HCT116 (cell line): ENCODE measurements at regions not wholly inside any gene's neighbourhood (a gene's known extent, or its start where the extent isn't known, plus 50 kb on each side); places are given as distances from the start of the nearest gene placed in this dataset.

Experiments used
- CEBPB ChIP-seq: IDR thresholded peaks from 2 replicates; pipeline ENCODE4 v1.6.1; 2012; ENCODE audit warnings: low read depth
- EZH2 ChIP-seq: fragments of 200-600 bp; sonication (generic); IDR thresholded peaks from 2 replicates; pipeline ENCODE4 v1.6.1; 2017; ENCODE audit warnings: antibody characterized with exemption, mixed run types
- EZH2phosphoT487 ChIP-seq: fragments of 200-600 bp; IDR thresholded peaks from 2 replicates; pipeline ENCODE4 v1.6.1; 2018; ENCODE audit warnings: antibody characterized with exemption, borderline replicate concordance
- JUND ChIP-seq: IDR thresholded peaks from 2 replicates; pipeline ENCODE4 v1.6.1; 2012
- POLR2A ChIP-seq: IDR thresholded peaks from 2 replicates; pipeline ENCODE4 v1.7.0; 2011; ENCODE audit warnings: borderline replicate concordance; ENCODE audit not compliant: insufficient read depth, insufficient read length; ENCODE audit errors: extremely low read depth
- POLR2AphosphoS5 ChIP-seq: IDR thresholded peaks from 2 replicates; pipeline ENCODE4 v1.6.1; 2011; ENCODE audit warnings: mild to moderate bottlenecking, low read depth, low read length, moderate library complexity
- REST ChIP-seq: IDR thresholded peaks from 2 replicates; pipeline ENCODE4 v1.6.1; 2012; ENCODE audit warnings: low read depth
- SIN3A ChIP-seq: IDR thresholded peaks from 2 replicates; pipeline ENCODE4 v1.6.1; 2012; ENCODE audit warnings: low read depth
- SP1 ChIP-seq: IDR thresholded peaks from 2 replicates; pipeline ENCODE4 v1.6.1; 2012; ENCODE audit warnings: low read depth
- TCF7L2 ChIP-seq: IDR thresholded peaks from 2 replicates; pipeline ENCODE4 v1.7.0; 2011; ENCODE audit warnings: borderline replicate concordance, inconsistent platforms; ENCODE audit not compliant: insufficient read depth, insufficient read length; ENCODE audit errors: extremely low read depth
- YY1 ChIP-seq: IDR thresholded peaks from 2 replicates; pipeline ENCODE4 v1.6.1; 2011; ENCODE audit warnings: low read length, low read depth, moderate library complexity, mild to moderate bottlenecking; ENCODE audit not compliant: insufficient replicate concordance; ENCODE audit errors: extremely low read depth
- ZNF274 ChIP-seq: fragments of 200-500 bp; sonication (Bioruptor generic); IDR thresholded peaks from 2 replicates; pipeline ENCODE4 v1.6.1; 2014; ENCODE audit warnings: mild to moderate bottlenecking, low read depth, low read length, inconsistent platforms
- TF ChIP-seq, protein P1 (sequence below), 3 experiments: fragments of 200-600 bp in 1 of 3; sonication (generic) in 1 of 3; IDR thresholded peaks in 2 of 3; conservative IDR thresholded peaks in 1 of 3; 2 replicates each; pipeline ENCODE4 v1.5.1; 2012 to 2017; ENCODE audit warnings: low read depth in 2 of 3, low read length in 2 of 3, antibody characterized with exemption in 1 of 3, borderline replicate concordance in 1 of 3, control low read depth in 1 of 3, mild to moderate bottlenecking in 1 of 3, mixed read lengths in 1 of 3, mixed run types in 1 of 3, moderate library complexity in 1 of 3; ENCODE audit not compliant: insufficient read depth in 1 of 3

DNA sequence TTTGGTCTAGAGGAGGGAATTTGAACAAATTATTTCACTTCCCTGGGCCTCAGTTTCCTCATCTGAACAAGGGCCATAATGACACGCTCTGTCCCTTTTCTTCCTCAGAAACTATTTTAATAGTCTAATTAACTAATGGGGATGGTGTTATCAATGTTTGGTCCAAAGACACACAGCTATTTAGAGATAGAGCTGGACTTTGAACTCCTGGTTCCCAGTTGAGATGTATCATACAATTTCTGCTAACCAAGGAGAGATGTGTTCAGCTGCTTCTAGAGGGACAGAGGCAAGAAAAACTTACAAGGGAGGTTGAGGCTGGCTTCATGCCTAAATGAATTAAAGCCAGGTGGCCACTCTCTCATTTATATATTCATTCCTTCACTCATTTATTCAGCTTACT is 90.6 kb upstream of the CLINT1 start:
- TF ChIP-seq EZH2phosphoT487 (no peak), EZH2 (no peak), YY1 (no peak), POLR2AphosphoS5 (no peak), POLR2A (no peak), REST (no peak), JUND (no peak), TCF7L2 (no peak), SIN3A (no peak), ZNF274 (no peak), SP1 (no peak), CEBPB (no peak)
- TF ChIP-seq, protein P1, sequence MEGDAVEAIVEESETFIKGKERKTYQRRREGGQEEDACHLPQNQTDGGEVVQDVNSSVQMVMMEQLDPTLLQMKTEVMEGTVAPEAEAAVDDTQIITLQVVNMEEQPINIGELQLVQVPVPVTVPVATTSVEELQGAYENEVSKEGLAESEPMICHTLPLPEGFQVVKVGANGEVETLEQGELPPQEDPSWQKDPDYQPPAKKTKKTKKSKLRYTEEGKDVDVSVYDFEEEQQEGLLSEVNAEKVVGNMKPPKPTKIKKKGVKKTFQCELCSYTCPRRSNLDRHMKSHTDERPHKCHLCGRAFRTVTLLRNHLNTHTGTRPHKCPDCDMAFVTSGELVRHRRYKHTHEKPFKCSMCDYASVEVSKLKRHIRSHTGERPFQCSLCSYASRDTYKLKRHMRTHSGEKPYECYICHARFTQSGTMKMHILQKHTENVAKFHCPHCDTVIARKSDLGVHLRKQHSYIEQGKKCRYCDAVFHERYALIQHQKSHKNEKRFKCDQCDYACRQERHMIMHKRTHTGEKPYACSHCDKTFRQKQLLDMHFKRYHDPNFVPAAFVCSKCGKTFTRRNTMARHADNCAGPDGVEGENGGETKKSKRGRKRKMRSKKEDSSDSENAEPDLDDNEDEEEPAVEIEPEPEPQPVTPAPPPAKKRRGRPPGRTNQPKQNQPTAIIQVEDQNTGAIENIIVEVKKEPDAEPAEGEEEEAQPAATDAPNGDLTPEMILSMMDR (IDR thresholded peaks at IDR 0.05 in 2 of 3, conservative IDR thresholded peaks at IDR 0.05 in 1 of 3; ENCODE audit: borderline replicate concordance in 1 of 3, insufficient read depth in 1 of 3, low read depth in 2 of 3, low read length in 2 of 3) = no peak
